ENCODE measurements at regions not wholly inside any gene's neighbourhood (a gene's known extent, or its start where the extent isn't known, plus 50 kb on each side); places are given as distances from the start of the nearest gene placed in this dataset.

- DNase-seq (ENCODE audit: low read depth in 2 of 2), result no peak
Observed at GRCh38 chr9:16309469-16310271, 560.8 kb downstream of the BNC2 start.

GRCh38 chr9:16310278-16311110 is 560.0 kb downstream of the BNC2 start:
- DNase-seq (ENCODE audit: low read depth in 2 of 2), result no peak

DNA sequence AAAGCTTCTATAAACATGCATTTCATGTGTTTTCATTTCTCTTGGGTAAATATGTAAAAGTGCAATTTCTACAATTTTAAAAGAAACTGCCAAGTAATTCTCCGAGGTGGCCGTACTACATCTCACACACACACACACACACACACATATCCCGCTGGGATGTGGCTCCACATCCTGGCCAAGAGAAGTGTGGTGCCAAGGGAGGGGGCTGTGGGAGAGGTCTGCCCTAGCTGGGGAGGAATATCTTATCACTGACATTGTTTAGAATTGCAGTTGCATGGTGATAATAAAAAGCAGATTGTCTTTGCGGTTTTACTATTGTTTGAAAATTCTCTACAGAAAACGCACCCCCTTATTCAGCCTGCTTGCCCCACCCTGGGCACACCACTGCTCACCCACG is 558.4 kb downstream of the BNC2 start:
- DNase-seq (ENCODE audit: low read depth in 2 of 2), result peak; percentile 50 to 54

DNA sequence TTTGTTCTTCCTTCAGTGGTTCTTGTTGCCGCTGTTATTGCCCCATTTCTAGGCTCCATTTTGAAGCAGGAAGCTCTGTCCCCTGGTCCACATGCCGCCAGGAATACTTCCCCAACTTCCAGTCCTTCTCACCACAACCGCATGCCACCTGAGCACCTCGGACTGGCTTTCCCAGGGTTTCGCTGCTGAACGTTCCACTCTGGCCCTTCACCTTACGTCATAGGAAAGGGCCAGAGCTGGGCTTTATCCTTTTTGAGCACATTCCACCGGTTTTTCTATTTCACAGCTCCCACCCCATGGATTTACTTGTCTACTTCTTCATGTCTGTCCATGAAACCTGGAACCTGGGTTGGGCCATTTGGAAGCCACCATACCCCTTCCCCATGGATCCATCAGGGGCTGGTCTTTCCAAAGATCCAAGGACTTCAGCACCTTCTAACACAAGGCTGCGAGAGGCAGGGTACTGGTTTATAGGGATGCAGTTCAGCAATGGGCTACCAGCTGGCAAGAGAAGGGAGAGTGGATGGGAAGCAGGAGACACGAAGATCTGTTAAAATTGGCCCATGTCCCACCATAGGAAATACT is 557.4 kb downstream of the BNC2 start:
- no peak for DNase-seq (ENCODE audit: low read depth in 2 of 2)

DNA sequence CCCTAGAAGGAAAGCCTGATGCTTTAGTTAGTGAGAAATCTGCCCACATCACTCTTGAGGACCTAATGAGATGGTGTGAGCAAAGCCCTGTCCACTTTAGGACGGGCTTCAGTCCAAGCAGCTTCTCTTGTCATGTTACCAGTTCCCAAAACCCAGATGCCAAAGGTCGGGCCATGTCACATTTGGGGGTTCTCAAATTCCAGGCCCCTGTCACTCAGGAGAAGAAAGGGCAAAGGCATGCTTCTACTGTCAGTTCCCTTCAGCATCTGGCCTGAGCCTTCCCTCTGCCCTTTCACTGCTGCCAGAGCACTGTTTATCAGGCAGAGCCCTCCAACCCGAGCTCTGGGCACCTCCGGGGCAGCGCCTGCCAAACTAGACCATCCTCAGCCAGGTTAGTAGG is 556.0 kb downstream of the BNC2 start:
- DNase-seq (ENCODE audit: low read depth in 2 of 2), result no peak

DNA sequence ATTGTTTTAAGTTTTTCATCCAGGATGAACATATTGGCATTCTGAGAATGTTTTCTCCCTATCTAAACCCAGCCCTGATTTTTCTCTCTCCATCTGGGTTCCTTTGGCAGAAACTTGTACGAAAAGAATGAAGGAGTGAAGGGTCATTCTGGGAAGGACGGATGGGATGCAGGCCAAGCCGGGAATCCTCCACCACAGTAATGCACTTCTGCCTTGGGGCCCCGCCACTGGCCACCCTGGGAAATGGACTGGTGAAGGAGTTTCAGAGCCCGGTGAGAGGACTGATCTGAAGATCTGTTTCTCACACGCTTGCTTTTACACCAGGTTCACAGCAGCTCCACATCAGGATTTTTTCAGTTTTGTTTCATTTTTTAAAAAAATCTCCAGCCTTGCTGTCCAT is 554.8 kb downstream of the BNC2 start:
- no peak for DNase-seq (ENCODE audit: low read depth in 2 of 2)

DNA sequence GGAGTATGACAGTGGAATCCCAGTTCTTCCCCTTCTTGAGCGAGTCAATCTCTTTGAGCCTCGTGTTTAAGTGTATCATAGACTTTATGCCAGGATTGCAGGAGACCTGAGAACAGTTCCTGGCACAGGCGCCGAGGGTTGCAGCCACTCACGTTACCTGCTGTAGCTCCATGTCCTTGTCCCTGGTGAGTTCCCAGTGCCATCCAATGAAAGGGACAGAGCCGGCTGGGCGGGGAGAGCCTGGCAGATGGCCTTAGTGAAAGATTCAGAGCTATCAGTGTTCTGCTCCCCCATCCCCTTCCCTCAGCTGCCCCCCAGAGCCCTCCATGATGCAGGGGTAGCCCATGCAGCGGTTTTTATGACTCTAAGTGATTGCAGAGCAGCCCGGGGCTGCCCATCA is 554.0 kb downstream of the BNC2 start:
- no peak for DNase-seq (ENCODE audit: low read depth in 2 of 2)

DNA sequence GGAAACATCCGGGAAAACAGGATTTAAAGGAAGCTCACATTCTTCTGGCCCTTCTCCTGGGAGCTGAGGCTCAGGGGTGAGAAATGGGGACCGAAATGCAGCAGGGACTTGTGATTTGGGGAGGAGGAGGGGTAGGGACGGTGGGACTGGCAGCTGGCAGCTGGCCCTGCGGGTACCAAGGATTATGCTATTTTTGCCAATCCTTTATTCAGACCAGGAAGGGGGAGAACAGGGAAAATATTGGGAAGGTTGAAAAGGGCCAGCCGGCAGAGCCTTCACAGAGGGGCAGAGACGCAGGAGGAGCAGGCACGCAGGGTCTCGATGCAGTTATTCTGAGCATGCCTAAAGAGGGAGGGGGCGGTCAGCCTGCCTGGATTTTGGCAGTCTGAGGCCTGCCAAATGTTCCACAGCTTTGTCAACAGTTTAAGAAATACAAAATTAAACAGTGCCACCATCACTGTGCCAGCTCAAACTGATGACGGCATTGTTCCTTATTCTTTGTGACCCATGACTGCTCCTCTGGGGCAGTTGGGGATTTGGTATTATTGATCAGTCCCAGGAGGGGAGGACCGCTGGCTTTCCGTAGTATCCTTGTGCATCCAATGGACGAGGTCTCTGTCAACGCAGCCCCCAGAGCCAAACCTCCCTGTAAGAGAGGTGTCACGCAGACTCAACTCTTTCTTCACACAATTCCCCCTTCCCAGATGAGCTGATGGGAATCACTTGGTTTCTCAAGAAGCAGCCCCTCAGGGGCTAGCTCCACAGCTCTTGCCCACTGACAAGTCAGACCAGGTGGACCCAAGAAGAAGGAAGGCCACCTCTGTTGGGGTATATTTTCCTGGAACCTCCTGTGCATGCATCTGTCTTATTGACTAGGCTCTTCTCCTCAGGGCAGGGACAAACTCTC is 553.3 kb downstream of the BNC2 start:
- DNase-seq (ENCODE audit: low read depth in 2 of 2), result no peak

DNA sequence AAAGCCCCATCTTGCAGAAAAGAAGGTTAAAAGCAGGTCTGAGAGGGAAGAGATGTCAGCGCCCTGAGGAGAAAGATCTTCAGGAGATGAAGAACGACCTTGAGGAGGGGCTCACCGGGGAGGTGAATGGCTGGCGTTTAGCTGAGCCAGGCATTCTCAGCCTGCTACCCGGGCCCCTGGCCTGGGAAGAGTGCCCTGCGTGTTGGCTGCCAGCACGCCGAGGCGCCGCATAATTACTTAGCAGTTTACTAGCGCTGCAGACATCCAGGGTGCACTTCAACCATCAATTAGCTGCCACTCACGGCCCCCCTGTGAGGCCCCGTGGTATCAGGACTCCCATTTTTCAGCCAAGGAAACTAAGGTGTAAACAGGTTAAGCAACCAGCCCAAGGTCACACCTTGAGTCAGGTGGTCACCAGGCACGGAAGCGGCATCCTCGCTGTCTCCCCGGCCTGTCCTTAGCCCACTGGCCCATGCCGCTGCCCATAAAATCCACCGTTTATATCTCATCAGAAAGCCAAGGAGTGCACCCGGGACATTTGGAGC is 551.9 kb downstream of the BNC2 start:
- no peak for DNase-seq (ENCODE audit: low read depth in 2 of 2)

DNA sequence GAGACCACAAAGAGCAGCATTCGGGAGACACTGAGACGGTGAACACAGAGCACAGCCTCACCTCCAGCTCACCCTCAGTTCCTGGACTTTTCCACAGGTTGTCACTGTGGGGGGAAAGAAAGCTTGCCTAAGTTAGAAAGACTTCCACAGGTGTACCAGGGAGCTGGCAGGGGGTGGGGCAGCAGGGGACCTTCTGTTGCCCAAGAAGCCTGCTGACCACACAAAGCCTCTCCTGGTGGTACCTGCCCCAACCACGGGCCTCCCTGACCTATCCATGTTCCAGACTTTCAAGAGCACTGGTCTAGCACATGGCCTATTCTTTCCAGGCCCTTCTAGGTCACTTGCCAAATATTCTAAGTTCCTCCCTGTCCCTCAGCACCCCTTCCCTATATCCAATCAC is 550.8 kb downstream of the BNC2 start:
- no peak for DNase-seq (ENCODE audit: low read depth in 2 of 2)

- DNase-seq (ENCODE audit: low read depth in 2 of 2), result no peak
Observed at GRCh38 chr9:16320338-16320902, 550.0 kb downstream of the BNC2 start.

DNA sequence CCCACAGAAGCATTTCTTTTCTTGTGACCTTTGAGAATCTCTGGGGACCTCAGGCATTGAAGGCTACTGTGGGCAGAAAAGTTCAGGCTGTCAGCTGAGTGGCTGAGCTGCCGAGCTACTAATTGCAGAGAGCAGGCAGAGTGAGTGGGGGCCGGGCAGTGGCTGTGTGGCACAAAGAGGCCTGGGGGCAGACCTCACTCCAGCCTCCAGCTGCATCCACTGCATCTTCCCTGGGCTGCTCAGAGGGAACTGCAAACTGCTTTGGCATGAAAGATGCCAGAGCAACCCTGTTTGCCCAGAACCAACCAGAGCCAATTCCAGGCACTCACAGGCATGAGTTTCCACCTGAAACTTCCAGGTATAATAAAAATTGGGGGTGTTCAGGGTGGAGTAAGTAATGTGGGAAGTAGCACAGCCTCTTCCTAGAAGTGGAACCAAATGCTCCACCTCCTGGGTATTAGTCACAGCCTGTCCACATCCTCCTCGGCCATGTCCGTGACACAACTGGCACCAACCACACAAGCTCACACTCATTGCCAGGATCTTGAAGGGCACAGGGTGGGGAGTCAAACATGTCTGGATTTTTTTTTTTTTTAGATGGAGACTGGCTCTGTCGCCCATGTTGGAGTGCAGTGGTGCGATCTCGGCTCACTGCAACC is 548.9 kb downstream of the BNC2 start:
- no peak for DNase-seq (ENCODE audit: low read depth in 2 of 2)

- DNase-seq (ENCODE audit: low read depth in 2 of 2), result no peak
Observed at GRCh38 chr9:16322849-16323248, 547.6 kb downstream of the BNC2 start.

- DNase-seq (ENCODE audit: low read depth in 2 of 2), result no peak
Observed at GRCh38 chr9:16325966-16326365, 544.5 kb downstream of the BNC2 start.

DNA sequence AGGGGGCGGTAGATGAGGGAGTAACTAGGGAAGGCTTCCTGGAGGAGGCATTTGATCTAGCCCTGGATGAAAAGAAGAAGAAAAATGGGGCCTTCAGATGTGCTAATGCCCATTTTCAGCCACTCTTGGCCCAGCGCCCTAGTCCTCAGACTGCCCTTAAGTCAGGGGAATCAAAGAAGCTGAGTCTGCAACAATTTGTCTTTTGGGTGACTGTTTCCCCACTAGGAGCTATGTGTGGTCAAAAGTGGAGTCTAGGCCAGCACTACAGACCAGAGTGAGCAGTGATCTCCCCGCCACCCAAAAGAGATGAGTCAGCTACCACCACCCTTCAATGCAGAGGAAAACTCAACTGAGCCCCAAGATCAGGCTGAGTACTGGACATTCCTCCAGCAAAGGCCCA is 542.1 kb downstream of the BNC2 start:
- DNase-seq (ENCODE audit: low read depth in 2 of 2), result no peak

GRCh38 chr9:16329671-16330113 is 540.8 kb downstream of the BNC2 start:
- DNase-seq (ENCODE audit: low read depth in 2 of 2), result no peak

DNA sequence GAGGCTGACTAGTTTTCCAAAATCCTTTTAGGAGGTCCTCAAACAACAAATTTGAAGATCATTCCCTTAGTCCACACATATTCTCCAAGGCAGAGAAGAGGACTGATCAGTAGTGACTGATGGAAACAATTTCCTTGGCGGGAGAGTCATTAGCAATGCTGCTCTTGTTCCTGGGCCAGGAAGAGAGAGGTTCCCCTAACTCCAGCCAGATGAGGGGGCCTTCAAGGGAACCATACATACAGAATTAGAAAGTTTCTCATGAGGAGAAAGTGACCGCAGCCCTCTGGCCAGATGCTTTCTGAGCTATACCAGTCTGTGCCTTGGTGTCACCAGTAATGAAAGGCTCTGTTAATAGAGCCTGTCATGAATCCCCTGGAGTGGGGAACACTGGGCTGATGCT is 539.4 kb downstream of the BNC2 start:
- DNase-seq (ENCODE audit: low read depth in 2 of 2), result no peak

DNA sequence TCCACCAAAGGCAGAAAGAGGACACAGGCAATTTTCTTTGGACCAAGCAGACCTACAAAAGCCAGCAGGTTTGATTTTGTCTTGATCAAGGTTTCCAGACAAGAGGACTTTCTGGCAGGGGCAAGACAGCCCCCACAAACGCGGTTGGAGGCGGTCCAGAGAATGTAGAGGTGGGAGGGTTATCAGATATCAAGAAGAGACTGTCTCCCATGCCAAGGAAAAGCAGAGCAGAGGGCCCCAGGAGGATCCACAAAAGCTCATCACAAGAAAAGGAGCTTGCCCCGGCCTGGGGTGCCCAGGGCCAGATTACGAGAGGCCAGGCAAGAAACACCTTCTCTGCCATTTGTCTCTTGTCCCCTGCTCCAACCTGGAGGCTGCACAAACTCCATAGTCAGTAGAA is 538.9 kb downstream of the BNC2 start:
- DNase-seq (ENCODE audit: low read depth in 2 of 2), result no peak

- no peak for DNase-seq (ENCODE audit: low read depth in 2 of 2)
Observed at GRCh38 chr9:16333691-16334090, 536.8 kb downstream of the BNC2 start.

DNA sequence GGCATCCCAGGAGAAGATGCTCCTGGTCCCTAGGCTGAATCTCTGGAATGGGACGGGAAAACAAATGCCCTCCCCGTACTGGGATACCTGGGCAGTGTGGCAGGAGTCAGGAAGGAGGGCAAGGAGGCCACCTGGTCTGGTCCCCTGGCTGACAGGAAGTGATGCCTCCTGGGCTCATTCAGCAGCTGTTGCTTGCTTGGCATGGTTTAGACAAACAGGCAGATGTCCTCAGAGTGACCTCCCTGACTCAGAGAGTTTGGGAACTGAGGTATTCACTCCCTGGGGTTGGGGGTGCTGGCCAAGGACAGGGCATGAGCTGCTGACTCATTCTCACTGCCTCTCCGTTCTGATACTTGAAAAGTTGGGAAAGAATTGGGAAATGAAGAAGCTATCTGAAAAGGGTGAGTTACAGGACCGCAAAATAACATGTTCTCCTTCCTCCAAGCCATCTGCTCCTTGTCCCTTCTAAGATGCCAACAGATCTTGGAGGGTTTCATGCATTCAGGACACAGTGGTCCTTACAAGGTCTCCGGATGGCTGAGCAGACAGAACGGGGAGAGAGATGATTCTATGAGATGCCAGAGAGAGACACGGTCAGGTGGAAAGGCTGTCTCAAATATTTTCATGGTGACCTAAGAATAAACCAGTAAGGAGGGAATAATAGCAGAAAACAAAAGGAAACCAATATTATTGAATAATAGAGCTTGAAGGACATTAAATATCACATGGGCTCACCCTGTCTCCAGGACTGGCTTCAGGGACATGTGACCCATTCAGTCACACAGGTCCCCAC is 534.5 kb downstream of the BNC2 start:
- DNase-seq (ENCODE audit: low read depth in 2 of 2), result peak; percentile 92 to 93
